Panc1 (cell line): ENCODE measurements at regions not wholly inside any gene's neighbourhood (a gene's known extent, or its start where the extent isn't known, plus 50 kb on each side); places are given as distances from the start of the nearest gene placed in this dataset.

Experiments
- ATAC-seq: fragments of 200-7000 bp; cut with Tn5 transposase; 2 replicates; pipeline ENCODE4 v1.9.1; 2020; ENCODE audit warnings: mild to moderate bottlenecking, moderate library complexity
- BruUV-seq: library from RNA; stranded (reverse); fragments of 400-500 nt; replicated peaks from 2 replicates; lab custom pipeline; 2021; lab: Mats Ljungman, UMichigan
- CTCF ChIA-PET: fragments of 300-600 bp; sonication (Branson Sonifier 250); formaldehyde crosslinking; loops from one replicate; lab custom pipeline; 2022; ENCODE audit warnings: antibody characterized with exemption; lab: Charles Lee
- POLR2A ChIA-PET: fragments of 300-600 bp; sonication (Branson Sonifier 250); formaldehyde crosslinking; loops from one replicate; lab custom pipeline; 2022; ENCODE audit warnings: antibody characterized with exemption; lab: Charles Lee
- DNase-seq: peaks from one replicate; pipeline ENCODE4 v3.0.0-alpha.2; 2010; ENCODE audit warnings: low read depth, low spot score
- H3K27ac ChIP-seq: 2 replicates; pipeline ENCODE4 v1.5.1; 2011; ENCODE audit warnings: mild to moderate bottlenecking, low read length, inconsistent platforms
- H3K27me3 ChIP-seq: fragments of 200-500 bp; sonication (Bioruptor generic); 2 replicates; pipeline ENCODE4 v1.6.0; 2014; ENCODE audit warnings: low read length, inconsistent platforms; ENCODE audit not compliant: control insufficient read depth, insufficient read depth
- H3K36me3 ChIP-seq: fragments of 200-500 bp; sonication (Bioruptor generic); 2 replicates; pipeline ENCODE4 v1.5.1; 2014; ENCODE audit warnings: inconsistent platforms, mild to moderate bottlenecking, low read length, moderate library complexity; ENCODE audit not compliant: control insufficient read depth, insufficient read depth
- H3K4me1 ChIP-seq: 2 replicates; pipeline ENCODE4 v1.5.1; 2011; ENCODE audit warnings: inconsistent platforms, mild to moderate bottlenecking, low read length, moderate library complexity; ENCODE audit not compliant: control insufficient read depth, insufficient read depth
- H3K4me3 ChIP-seq, 2 experiments: 2 replicates each; pipeline ENCODE4 v1.5.1; 2011 to 2012; ENCODE audit warnings: low read depth in 2 of 2, low read length in 2 of 2, mild to moderate bottlenecking in 2 of 2, inconsistent platforms in 1 of 2, moderate library complexity in 1 of 2
- H3K9me3 ChIP-seq: fragments of 200-500 bp; sonication (Bioruptor generic); 2 replicates; pipeline ENCODE4 v1.5.1; 2014; ENCODE audit warnings: low read depth, mild to moderate bottlenecking, inconsistent platforms, low read length, moderate library complexity; ENCODE audit not compliant: control insufficient read depth, insufficient read depth
- CTCF ChIP-seq: fragments of 450-650 bp; IDR thresholded peaks from 2 replicates; pipeline ENCODE4 v1.5.1; 2017; ENCODE audit warnings: mild to moderate bottlenecking
- POLR2AphosphoS5 ChIP-seq: IDR thresholded peaks from 2 replicates; pipeline ENCODE4 v1.6.1; 2012; ENCODE audit warnings: mild to moderate bottlenecking, low read depth, low read length, moderate library complexity
- REST ChIP-seq, 2 experiments: IDR thresholded peaks; 2 replicates each; pipeline ENCODE4 v1.6.1; 2011 to 2012; ENCODE audit warnings: low read depth in 2 of 2, control low read depth in 1 of 2, low read length in 1 of 2, mild to moderate bottlenecking in 1 of 2, moderate library complexity in 1 of 2; ENCODE audit not compliant: insufficient read depth in 1 of 2
- SIN3A ChIP-seq: IDR thresholded peaks from 2 replicates; pipeline ENCODE4 v1.6.1; 2012; ENCODE audit warnings: low read depth, mild to moderate bottlenecking, low read length, moderate library complexity, borderline replicate concordance; ENCODE audit not compliant: insufficient read depth
- TCF7L2 ChIP-seq: IDR thresholded peaks from 2 replicates; pipeline ENCODE4 v1.6.1; 2011; ENCODE audit warnings: mild to moderate bottlenecking, low read depth, low read length, inconsistent platforms
- in situ Hi-C: cut with HindIII; loops from 2 replicates; pipeline ENCODE4 v1.10.0; 2016; ENCODE audit warnings: low sequenced_read_pairs, low pct_unique_long_range_greater_than_20kb
- intact Hi-C: fragments of 100-400 bp; cut with micrococcal nuclease; formaldehyde crosslinking; loops from one replicate; pipeline ENCODE4 v1.10.0; 2022; ENCODE audit not compliant: unreplicated experiment

- intact Hi-C loops = no loop called here
- DNase-seq (no peak), ATAC-seq (no peak)
- H3K9me3 ChIP-seq = 0 out of 2 replicates have a peak, but pooled peaks cover 5% of the 10 kb centered on the region
- H3K27ac ChIP-seq = no peak overlapping the region
- H3K27me3 ChIP-seq = no peaks in the 10 kb centered on the region
- H3K4me1 ChIP-seq = no peaks in the 10 kb centered on the region
- TF ChIP-seq POLR2AphosphoS5 (no peak), TCF7L2 (no peak)
- POLR2A ChIA-PET = no interaction called here
- BruUV-seq = no TSS peak
- H3K4me3 ChIP-seq = no peak overlapping the region
- CTCF ChIA-PET = no interaction called here
- no peaks in the 10 kb centered on the region for H3K36me3 ChIP-seq
- in situ Hi-C loops = no loop called here
These were observed 306.7 kb downstream of the RDH14 start for GRCh38 chr2:18253686-18254197.

- TF ChIP-seq POLR2AphosphoS5 (no peak), TCF7L2 (no peak), CTCF (no peak), SIN3A (no peak), REST (IDR thresholded peaks at IDR 0.05; ENCODE audit: insufficient read depth in 1 of 2, low read depth in 2 of 2, low read length in 1 of 2) (no peak)
- no peak for DNase-seq
- POLR2A ChIA-PET = no interaction called here
- intact Hi-C loops (no loop called here), in situ Hi-C loops (no loop called here)
- Histone ChIP-seq H3K36me3 (no peaks in the 10 kb centered on the region), H3K9me3 (0 out of 2 replicates have a peak, but pooled peaks cover 7% of the 10 kb centered on the region), H3K27me3 (no peaks in the 10 kb centered on the region), H3K4me3 (no peak overlapping the region), H3K27ac (no peak overlapping the region), H3K4me1 (no peaks in the 10 kb centered on the region)
- CTCF ChIA-PET = no interaction called here
- ATAC-seq = no peak
- no TSS peak for BruUV-seq
These were observed 309.0 kb downstream of the RDH14 start for GRCh38 chr2:18251486-18251885.

GRCh38 chr2:18247282-18248110, 313.0 kb downstream of the RDH14 start:
- Histone ChIP-seq H3K27me3 (no peaks in the 10 kb centered on the region), H3K27ac (no peak overlapping the region), H3K9me3 (0 out of 2 replicates have a peak, but pooled peaks cover 2% of the 10 kb centered on the region), H3K36me3 (no peaks in the 10 kb centered on the region), H3K4me3 (no peak overlapping the region), H3K4me1 (no peaks in the 10 kb centered on the region)
- no TSS peak for BruUV-seq
- intact Hi-C loops (no loop called here), in situ Hi-C loops (no loop called here)
- no peak for TF ChIP-seq REST (IDR thresholded peaks at IDR 0.05; ENCODE audit: insufficient read depth in 1 of 2, low read depth in 2 of 2, low read length in 1 of 2)
- TF ChIP-seq TCF7L2 = no peak
- no peak for TF ChIP-seq POLR2AphosphoS5
- no peak for TF ChIP-seq CTCF
- TF ChIP-seq SIN3A = no peak
- ChIA-PET CTCF (no interaction called here), POLR2A (no interaction called here)
- no peak for ATAC-seq
- no peak for DNase-seq
